ENCODE measurements at regions not wholly inside any gene's neighbourhood (a gene's known extent, or its start where the extent isn't known, plus 50 kb on each side); places are given as distances from the start of the nearest gene placed in this dataset.

DNA sequence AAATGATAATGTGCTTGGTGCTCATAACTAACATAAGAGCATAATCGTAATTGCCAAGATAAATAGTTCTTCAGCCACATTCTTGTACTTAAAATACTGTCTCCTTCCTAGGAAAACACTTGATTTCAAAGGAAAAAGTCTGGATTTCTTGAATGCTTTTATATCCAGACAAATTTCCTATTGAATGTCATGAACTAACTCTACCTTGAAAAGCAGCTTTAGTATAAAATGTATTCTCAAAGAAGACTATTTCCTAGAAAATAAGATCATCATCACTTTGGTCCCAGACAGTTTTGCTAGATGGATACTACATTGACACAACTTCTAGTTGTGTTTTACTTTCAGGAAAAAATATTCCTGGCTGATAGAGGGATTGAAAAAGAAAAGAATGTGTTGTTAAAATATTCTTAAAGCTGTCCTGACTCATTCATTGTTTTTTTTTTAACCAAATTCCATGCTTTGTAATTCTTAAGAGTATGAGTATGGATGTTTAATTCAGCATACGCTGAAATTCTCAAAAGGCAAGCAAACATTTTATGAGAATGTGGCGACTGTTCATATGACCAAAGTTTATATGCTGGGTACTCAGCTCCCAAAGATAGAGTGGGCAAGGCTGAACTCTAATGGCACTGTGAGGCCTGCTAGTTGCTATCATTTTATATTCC lies 106.1 kb downstream of the PPP1R3A start:
- no peak for TF ChIP-seq FOXK2 (IDR thresholded peaks at IDR 0.05)
- no peak for TF ChIP-seq L3MBTL2 (conservative IDR thresholded peaks at IDR 0.05)
- TF ChIP-seq, protein P1, sequence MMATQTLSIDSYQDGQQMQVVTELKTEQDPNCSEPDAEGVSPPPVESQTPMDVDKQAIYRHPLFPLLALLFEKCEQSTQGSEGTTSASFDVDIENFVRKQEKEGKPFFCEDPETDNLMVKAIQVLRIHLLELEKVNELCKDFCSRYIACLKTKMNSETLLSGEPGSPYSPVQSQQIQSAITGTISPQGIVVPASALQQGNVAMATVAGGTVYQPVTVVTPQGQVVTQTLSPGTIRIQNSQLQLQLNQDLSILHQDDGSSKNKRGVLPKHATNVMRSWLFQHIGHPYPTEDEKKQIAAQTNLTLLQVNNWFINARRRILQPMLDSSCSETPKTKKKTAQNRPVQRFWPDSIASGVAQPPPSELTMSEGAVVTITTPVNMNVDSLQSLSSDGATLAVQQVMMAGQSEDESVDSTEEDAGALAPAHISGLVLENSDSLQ (IDR thresholded peaks at IDR 0.05) = no peak
- TF ChIP-seq NFRKB (IDR thresholded peaks at IDR 0.05) = no peak
- no peak for TF ChIP-seq SP1 (IDR thresholded peaks at IDR 0.05)
- no peak for TF ChIP-seq BHLHE40 (IDR thresholded peaks at IDR 0.05; ENCODE audit: borderline replicate concordance)
- no peak for TF ChIP-seq FOXM1 (IDR thresholded peaks at IDR 0.05; ENCODE audit: borderline replicate concordance)
- no peak for TF ChIP-seq LEF1 (IDR thresholded peaks at IDR 0.05; ENCODE audit: borderline replicate concordance)
- TF ChIP-seq HDGF (IDR thresholded peaks at IDR 0.05; ENCODE audit: borderline replicate concordance) = no peak

All from HEK293T (cell line).